Stimulated activated memory B cell treated with anti-CD40 and anti-IgM and Interleukin-4, amounts not matched to agents 10 μg/mL and 1 μg/mL and 100 μg/mL, for 72 hours (primary cell): ENCODE measurements at regions not wholly inside any gene's neighbourhood (a gene's known extent, or its start where the extent isn't known, plus 50 kb on each side); places are given as distances from the start of the nearest gene placed in this dataset.
"Not testable (repeated sequence)": the region's sequence is repeated elsewhere in the genome, so short reads cannot be mapped to it uniquely, and the experiment has no call there.

Experiments used
- ATAC-seq: fragments of 150-1000 bp; cut with Tn5 transposase; 2 replicates; pipeline ENCODE4 v1.10.0; 2021
- H3K27ac Mint-ChIP-seq: one replicate; pipeline ENCODE4 v1.8.0; 2022; ENCODE audit warnings: mild to moderate bottlenecking, mixed read lengths
- H3K27me3 Mint-ChIP-seq: one replicate; pipeline ENCODE4 v1.8.0; 2022; ENCODE audit warnings: mixed read lengths
- H3K36me3 Mint-ChIP-seq: one replicate; pipeline ENCODE4 v1.8.0; 2022; ENCODE audit warnings: mixed read lengths
- H3K4me1 Mint-ChIP-seq: one replicate; pipeline ENCODE4 v1.8.0; 2022; ENCODE audit warnings: mixed read lengths
- H3K4me3 Mint-ChIP-seq: one replicate; pipeline ENCODE4 v1.8.0; 2022; ENCODE audit warnings: mild to moderate bottlenecking, moderate library complexity, mixed read lengths
- H3K9me3 Mint-ChIP-seq: one replicate; pipeline ENCODE4 v1.8.0; 2022; ENCODE audit warnings: mixed read lengths

GRCh38 chr2:193170981-193171380 lies 976.2 kb upstream of the TMEFF2 start:
- not testable (repeated sequence) for H3K36me3 Mint-ChIP-seq, H3K27ac Mint-ChIP-seq, ATAC-seq, H3K4me1 Mint-ChIP-seq, H3K27me3 Mint-ChIP-seq, H3K9me3 Mint-ChIP-seq
- peak overlapping the region; percentile 31 for H3K4me3 Mint-ChIP-seq

- ATAC-seq: no peak
- H3K36me3 Mint-ChIP-seq: no peaks in the 10 kb centered on the region
- no peak overlapping the region for H3K4me3 Mint-ChIP-seq
- no peak overlapping the region for H3K27ac Mint-ChIP-seq
- H3K9me3 Mint-ChIP-seq: no peaks in the 10 kb centered on the region
- peaks cover 9% of the 10 kb centered on the region for H3K27me3 Mint-ChIP-seq
- no peaks in the 10 kb centered on the region for H3K4me1 Mint-ChIP-seq
These were observed 961.7 kb upstream of the TMEFF2 start for GRCh38 chr2:193156480-193156879.

- Mint-ChIP-seq H3K27ac (no peak overlapping the region), H3K9me3 (no peaks in the 10 kb centered on the region)
These were observed 959.3 kb upstream of the TMEFF2 start for GRCh38 chr2:193154076-193154475.

GRCh38 chr2:193153576-193153975 lies 958.8 kb upstream of the TMEFF2 start:
- Mint-ChIP-seq H3K27ac (no peak overlapping the region), H3K9me3 (no peaks in the 10 kb centered on the region), H3K36me3 (no peaks in the 10 kb centered on the region)

More at GRCh38 chr2:193154076-193154475, 959.3 kb upstream of the TMEFF2 start:
- Mint-ChIP-seq H3K27me3 (no peaks in the 10 kb centered on the region), H3K4me1 (no peaks in the 10 kb centered on the region), H3K4me3 (no peak overlapping the region), H3K36me3 (no peaks in the 10 kb centered on the region)
- ATAC-seq: no peak

GRCh38 chr2:193142467-193142866 lies 947.7 kb upstream of the TMEFF2 start:
- not testable (repeated sequence) for H3K27ac Mint-ChIP-seq, H3K27me3 Mint-ChIP-seq, H3K4me3 Mint-ChIP-seq, ATAC-seq, H3K4me1 Mint-ChIP-seq, H3K9me3 Mint-ChIP-seq, H3K36me3 Mint-ChIP-seq

More at GRCh38 chr2:193153576-193153975, 958.8 kb upstream of the TMEFF2 start:
- no peak overlapping the region for H3K4me3 Mint-ChIP-seq
- no peaks in the 10 kb centered on the region for H3K27me3 Mint-ChIP-seq
- no peaks in the 10 kb centered on the region for H3K4me1 Mint-ChIP-seq
- no peak for ATAC-seq

GRCh38 chr2:193141998-193142397 lies 947.3 kb upstream of the TMEFF2 start:
- H3K36me3 Mint-ChIP-seq: no peaks in the 10 kb centered on the region
- peaks cover 3% of the 10 kb centered on the region for H3K9me3 Mint-ChIP-seq
- H3K4me1 Mint-ChIP-seq: no peaks in the 10 kb centered on the region
- no peak overlapping the region for H3K27ac Mint-ChIP-seq
- H3K27me3 Mint-ChIP-seq: no peaks in the 10 kb centered on the region
- no peak for ATAC-seq
- H3K4me3 Mint-ChIP-seq: no peak overlapping the region

GRCh38 chr2:193140895-193141294 lies 946.2 kb upstream of the TMEFF2 start:
- H3K4me3 Mint-ChIP-seq, H3K36me3 Mint-ChIP-seq, H3K27me3 Mint-ChIP-seq, H3K27ac Mint-ChIP-seq, ATAC-seq, H3K9me3 Mint-ChIP-seq, H3K4me1 Mint-ChIP-seq: not testable (repeated sequence)

- Mint-ChIP-seq H3K4me3 (no peak overlapping the region), H3K27me3 (no peaks in the 10 kb centered on the region), H3K9me3 (no peaks in the 10 kb centered on the region), H3K27ac (no peak overlapping the region), H3K4me1 (no peaks in the 10 kb centered on the region), H3K36me3 (no peaks in the 10 kb centered on the region)
- ATAC-seq: no peak
These were observed 930.1 kb upstream of the TMEFF2 start for GRCh38 chr2:193124815-193125214.

- no peaks in the 10 kb centered on the region for H3K9me3 Mint-ChIP-seq
- no peak for ATAC-seq
- H3K36me3 Mint-ChIP-seq: no peaks in the 10 kb centered on the region
- no peaks in the 10 kb centered on the region for H3K27me3 Mint-ChIP-seq
- no peak overlapping the region for H3K27ac Mint-ChIP-seq
- H3K4me1 Mint-ChIP-seq: no peaks in the 10 kb centered on the region
- H3K4me3 Mint-ChIP-seq: no peak overlapping the region
These were observed 920.1 kb upstream of the TMEFF2 start for GRCh38 chr2:193114827-193115226.

GRCh38 chr2:193112986-193113385 lies 918.3 kb upstream of the TMEFF2 start:
- no peak for ATAC-seq
- no peak overlapping the region for H3K27ac Mint-ChIP-seq
- no peaks in the 10 kb centered on the region for H3K4me1 Mint-ChIP-seq
- H3K27me3 Mint-ChIP-seq: no peaks in the 10 kb centered on the region
- no peaks in the 10 kb centered on the region for H3K9me3 Mint-ChIP-seq
- no peak overlapping the region for H3K4me3 Mint-ChIP-seq
- H3K36me3 Mint-ChIP-seq: no peaks in the 10 kb centered on the region

- no peaks in the 10 kb centered on the region for H3K4me1 Mint-ChIP-seq
- H3K9me3 Mint-ChIP-seq: peaks cover 3% of the 10 kb centered on the region
- no peak overlapping the region for H3K4me3 Mint-ChIP-seq
- no peak overlapping the region for H3K27ac Mint-ChIP-seq
- H3K27me3 Mint-ChIP-seq: no peaks in the 10 kb centered on the region
- no peaks in the 10 kb centered on the region for H3K36me3 Mint-ChIP-seq
- no peak for ATAC-seq
These were observed 908.3 kb upstream of the TMEFF2 start for GRCh38 chr2:193103064-193103463.

GRCh38 chr2:193101591-193101990 lies 906.9 kb upstream of the TMEFF2 start:
- Mint-ChIP-seq H3K27me3 (no peaks in the 10 kb centered on the region), H3K9me3 (peaks cover 3% of the 10 kb centered on the region), H3K4me1 (no peaks in the 10 kb centered on the region), H3K4me3 (no peak overlapping the region), H3K27ac (no peak overlapping the region), H3K36me3 (no peaks in the 10 kb centered on the region)
- ATAC-seq: peak; percentile 8

- no peaks in the 10 kb centered on the region for H3K4me1 Mint-ChIP-seq
- ATAC-seq: no peak
- H3K9me3 Mint-ChIP-seq: peaks cover 2% of the 10 kb centered on the region
- H3K27ac Mint-ChIP-seq: no peak overlapping the region
- H3K27me3 Mint-ChIP-seq: no peaks in the 10 kb centered on the region
- no peak overlapping the region for H3K4me3 Mint-ChIP-seq
- no peaks in the 10 kb centered on the region for H3K36me3 Mint-ChIP-seq
These were observed 893.3 kb upstream of the TMEFF2 start for GRCh38 chr2:193088026-193088425.

GRCh38 chr2:193076995-193077394 lies 882.3 kb upstream of the TMEFF2 start:
- no peak for ATAC-seq
- Mint-ChIP-seq H3K27me3 (no peaks in the 10 kb centered on the region), H3K27ac (no peak overlapping the region), H3K4me1 (no peaks in the 10 kb centered on the region), H3K4me3 (no peak overlapping the region), H3K36me3 (no peaks in the 10 kb centered on the region), H3K9me3 (peaks cover 6% of the 10 kb centered on the region)

GRCh38 chr2:193074933-193075332 lies 880.2 kb upstream of the TMEFF2 start:
- ATAC-seq: no peak
- no peaks in the 10 kb centered on the region for H3K36me3 Mint-ChIP-seq
- H3K4me1 Mint-ChIP-seq: no peaks in the 10 kb centered on the region

GRCh38 chr2:193072647-193073046 lies 877.9 kb upstream of the TMEFF2 start:
- Mint-ChIP-seq H3K9me3 (peaks cover 16% of the 10 kb centered on the region), H3K36me3 (no peaks in the 10 kb centered on the region), H3K27me3 (no peaks in the 10 kb centered on the region), H3K27ac (no peak overlapping the region), H3K4me3 (no peak overlapping the region), H3K4me1 (no peaks in the 10 kb centered on the region)
- ATAC-seq: no peak

More at GRCh38 chr2:193074933-193075332, 880.2 kb upstream of the TMEFF2 start:
- Mint-ChIP-seq H3K27ac (no peak overlapping the region), H3K9me3 (peaks cover 10% of the 10 kb centered on the region), H3K27me3 (no peaks in the 10 kb centered on the region), H3K4me3 (no peak overlapping the region)

GRCh38 chr2:193025556-193025955 lies 830.8 kb upstream of the TMEFF2 start:
- peaks cover 11% of the 10 kb centered on the region for H3K9me3 Mint-ChIP-seq
- not testable (repeated sequence) for H3K4me1 Mint-ChIP-seq, H3K27me3 Mint-ChIP-seq, H3K27ac Mint-ChIP-seq, ATAC-seq, H3K4me3 Mint-ChIP-seq, H3K36me3 Mint-ChIP-seq
